ENCODE measurements at regions not wholly inside any gene's neighbourhood (a gene's known extent, or its start where the extent isn't known, plus 50 kb on each side); places are given as distances from the start of the nearest gene placed in this dataset.

DNA sequence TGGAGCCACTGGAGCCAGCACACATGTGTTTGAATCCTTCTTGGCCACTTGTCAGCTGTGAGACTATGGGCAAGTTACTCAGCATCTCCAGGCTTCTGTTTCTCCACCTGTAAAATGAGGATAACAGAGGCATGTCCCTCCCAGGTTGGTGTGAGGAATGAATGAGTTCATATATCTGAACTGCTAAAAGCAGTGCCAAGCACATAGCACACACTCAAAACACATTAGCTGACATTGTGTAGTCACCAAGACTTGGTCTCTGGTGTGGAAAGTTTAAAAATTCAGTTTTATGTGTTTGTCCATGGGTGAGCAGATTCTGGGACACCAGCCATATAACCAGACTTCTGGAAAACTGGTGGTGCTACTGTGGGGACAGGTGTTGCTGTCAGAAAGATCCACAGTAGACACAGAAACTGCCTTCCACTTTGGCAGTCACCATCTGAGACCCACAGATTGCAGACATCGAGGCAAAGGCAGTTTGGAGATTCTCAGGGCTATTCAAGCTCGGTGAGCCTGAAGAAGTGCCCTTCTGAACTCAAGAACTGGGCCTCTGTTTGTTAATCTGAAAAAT, 115.8 kb downstream of the MRPL14 start:
- DNase-seq (ENCODE audit: low read depth): no peak

DNA sequence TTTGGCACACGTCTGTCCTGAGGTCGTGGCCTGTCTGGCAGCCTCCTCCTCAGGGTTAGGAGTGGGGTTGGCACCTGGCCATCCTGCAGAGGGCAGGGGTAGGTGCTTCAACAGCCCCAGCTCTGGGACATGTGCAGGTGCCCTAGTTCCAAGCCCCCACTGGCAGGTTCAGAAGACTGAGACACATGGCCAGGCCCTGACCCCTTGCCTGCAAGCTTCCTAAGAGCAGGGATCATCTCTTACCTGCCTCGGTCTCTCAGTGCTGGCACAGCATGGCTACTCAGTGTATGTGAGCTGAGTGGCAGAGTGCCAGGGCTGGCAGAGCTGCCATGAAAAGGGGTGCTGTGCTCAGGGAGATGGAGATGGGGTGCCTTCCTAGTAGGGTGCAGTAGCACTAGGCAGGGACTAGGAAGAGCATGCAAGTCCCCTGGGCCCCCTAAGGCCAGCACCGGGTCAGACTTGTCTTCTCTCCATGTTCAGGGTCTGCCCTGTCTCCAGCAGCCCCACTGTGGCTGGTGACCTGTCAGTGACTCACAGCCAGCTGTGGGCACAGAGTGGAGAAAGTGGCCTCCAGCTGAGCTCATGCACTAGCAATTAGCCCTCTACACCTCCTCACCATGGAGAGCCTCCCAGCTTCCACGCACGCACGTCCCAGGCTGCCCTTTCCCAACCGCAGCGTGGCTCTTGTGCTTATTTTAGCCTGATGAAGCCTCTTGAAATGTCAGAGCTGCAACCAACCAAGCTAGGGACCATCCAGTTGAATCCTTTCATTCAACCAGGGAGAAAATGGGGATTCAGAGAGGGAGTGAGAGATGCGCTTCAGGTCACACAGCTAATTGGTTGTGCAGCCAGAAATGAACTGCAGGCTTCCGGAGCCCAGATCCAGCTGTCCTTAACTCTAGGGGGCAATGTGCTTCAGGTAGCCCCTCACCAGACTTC, 116.6 kb downstream of the MRPL14 start:
- DNase-seq (ENCODE audit: low read depth): no peak

DNA sequence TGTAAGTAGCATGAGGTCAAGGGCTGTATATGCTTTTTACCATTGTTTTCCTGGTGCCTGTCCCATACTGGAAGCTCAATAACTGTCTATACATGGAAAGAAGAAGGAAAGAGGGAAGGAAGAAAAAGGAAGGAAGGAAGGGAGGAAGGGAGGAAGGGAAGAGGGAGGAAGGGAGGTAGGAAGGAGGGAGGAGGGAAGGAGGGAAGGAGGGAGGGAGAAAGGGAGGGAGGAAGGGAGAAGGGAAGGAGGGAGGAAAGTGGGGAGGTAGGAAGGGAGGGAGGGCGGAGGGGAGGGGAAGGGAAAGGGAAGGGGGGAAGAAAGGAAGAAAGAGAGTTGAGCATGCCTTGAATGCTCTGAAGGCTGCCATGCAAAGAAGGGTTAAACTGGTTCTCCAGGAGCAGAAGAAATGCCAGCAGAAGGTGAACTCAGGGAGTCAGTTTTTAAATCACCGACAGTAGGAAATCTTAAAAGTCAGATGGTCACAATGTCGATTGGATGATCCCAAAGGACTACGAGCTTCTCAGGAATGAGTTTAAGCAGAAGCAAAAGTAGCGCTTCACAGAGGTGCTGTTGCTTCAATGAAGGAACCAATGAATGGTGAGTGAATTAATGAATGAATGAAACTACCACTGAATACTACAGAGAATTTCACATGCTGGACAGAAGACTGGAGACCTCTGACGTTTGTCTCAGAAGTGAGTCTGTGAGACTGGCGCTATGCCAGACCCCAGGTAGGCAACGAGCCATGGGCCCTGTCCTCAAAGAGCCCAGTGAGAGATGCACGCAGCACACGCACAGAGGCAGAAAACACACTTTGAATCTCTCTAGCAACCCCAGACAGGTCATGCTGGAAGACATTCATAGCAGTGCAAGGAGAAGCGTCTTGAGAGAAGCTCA, 117.6 kb downstream of the MRPL14 start:
- DNase-seq (ENCODE audit: low read depth): no peak

DNA sequence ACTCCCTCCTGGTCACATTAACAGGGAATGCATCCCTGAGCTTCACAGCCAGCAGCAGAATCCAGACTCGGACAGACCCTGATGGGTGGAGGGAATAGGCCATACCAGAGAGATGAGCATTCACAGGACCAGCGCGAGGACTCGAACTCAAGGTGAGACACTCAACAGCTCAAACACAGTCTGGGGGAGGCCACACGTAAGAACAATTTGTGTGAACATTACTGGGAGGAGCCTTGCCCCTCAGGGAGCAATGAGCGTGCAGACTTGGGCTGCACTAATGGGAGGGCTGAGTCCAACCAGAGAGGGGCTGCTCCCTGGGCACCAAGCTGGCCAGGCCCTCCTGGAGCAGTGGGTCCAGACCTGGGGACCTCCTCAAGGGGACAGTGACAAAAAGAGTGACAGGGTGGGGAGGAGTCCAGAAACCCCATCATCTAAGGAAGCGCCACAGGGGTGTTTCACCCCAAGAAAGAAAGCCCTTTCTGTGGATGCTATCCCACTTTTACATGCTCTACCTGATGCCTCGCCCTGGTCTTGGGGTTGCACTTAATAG, 118.4 kb downstream of the MRPL14 start:
- no peak for DNase-seq (ENCODE audit: low read depth)

DNA sequence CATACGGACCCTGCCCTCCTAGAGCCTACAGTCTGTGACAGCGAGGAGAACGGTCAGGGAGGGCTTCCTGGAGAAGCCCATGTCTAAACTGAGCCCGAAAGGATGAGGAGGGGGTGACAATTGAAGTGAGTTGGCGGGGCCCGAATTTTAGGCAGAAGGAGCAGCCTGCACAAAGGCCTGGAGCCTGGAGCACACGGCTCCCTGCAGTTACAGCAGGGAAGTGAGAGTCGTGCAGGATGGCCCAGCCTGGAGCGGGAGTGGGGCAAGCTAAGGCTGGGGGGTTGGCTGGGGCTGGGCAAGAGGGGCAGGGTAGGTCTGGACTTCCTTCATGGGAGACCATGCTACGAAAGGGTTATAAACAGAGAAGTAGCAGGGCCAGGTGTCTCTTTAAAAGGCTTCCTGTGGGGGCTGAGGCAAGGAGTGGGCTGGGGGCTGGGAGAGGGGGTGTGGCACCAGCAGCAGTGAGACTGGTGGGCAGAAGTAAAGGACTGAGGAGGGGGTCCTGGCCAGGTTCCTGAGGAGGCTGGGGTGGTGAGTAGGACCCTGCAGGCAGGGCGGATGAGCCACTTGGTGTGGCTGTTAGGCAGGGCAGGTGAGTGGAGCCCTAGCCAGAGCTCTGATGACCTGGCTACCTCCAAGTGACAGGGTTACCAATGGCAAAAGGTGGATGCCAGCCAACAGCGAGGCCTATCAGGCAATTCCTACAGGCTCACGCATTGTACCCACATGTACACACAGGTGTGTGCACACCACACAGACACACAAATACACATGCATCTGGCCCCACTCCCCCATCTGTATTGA, 119.2 kb downstream of the MRPL14 start:
- no peak for DNase-seq (ENCODE audit: low read depth)

DNA sequence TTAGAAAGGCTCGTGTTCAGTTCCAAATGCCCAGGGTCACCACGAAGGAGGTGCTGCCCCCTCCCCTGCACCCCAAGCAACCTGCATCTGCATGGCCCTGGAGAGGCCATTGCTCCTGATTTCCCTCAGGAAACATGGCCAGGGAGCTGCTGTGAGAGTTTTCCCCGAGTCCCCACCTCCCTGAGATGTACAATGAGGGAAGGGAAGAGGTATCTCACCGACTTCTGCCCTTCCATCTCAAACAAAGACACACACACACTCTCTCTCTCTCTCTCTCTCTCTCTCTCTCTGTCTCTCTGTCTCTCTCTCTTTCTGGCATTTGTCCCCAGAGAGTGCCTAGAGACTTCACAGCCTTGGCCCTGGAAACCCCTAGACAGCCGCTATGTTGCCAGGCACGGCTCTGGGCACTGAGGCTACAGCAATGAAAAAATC, 120.4 kb downstream of the MRPL14 start:
- no peak for DNase-seq (ENCODE audit: low read depth)

DNA sequence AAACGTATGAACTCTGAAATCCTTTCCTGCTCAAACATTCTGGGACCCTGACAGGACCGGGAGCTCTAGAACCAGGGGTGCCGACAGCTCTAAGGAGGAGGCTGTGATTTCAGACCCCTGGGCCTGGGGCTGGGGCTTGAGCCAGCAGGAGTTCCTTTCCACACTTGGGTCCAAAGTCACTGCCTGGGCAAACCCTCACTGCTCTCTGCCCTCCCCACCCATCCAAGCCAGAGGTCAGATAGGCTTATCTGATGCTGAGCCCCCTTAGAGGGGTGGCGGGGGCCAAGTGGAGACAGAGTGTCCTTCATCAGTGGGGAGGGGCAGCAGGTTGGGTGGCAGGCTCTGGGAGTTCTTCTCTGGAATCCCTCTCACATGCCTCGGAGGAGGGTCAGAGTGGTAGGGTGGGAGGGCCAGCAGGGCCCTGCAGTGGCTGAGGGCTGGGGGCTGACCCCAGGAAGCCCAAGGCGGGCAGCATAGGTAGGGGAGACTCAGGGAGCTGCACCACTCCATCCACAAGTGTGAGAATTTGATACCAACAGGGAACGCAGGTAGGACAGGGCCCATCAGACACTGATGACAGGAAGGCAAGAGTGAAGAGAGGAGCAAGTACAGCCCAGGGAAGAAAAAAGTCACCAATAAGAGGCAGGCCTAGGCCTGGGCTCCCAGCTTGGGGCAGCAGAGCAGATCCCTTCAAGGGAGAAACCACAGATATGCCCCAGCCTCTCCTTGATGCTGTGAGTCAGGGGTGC, 121.0 kb downstream of the MRPL14 start:
- DNase-seq (ENCODE audit: low read depth): no peak

DNA sequence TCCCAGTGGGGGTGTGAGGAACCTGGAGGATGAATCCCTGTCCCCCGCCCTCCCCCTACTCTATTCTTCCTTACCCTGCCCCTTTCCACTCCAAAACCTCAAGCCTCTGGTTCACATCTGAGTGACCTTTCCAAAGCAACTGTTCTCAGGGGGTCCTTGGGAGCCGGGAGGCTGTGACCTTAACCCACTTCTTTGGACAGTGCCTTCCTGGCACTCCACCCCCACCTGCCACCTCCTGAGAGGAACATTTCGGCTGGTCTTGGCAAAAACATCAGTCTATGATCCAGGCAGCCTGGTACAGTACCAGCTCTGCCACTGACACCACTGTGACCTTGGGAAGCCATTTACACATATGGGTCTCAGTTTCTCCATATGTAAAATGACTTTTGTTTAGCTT, 121.7 kb downstream of the MRPL14 start:
- no peak for DNase-seq (ENCODE audit: low read depth)

DNA sequence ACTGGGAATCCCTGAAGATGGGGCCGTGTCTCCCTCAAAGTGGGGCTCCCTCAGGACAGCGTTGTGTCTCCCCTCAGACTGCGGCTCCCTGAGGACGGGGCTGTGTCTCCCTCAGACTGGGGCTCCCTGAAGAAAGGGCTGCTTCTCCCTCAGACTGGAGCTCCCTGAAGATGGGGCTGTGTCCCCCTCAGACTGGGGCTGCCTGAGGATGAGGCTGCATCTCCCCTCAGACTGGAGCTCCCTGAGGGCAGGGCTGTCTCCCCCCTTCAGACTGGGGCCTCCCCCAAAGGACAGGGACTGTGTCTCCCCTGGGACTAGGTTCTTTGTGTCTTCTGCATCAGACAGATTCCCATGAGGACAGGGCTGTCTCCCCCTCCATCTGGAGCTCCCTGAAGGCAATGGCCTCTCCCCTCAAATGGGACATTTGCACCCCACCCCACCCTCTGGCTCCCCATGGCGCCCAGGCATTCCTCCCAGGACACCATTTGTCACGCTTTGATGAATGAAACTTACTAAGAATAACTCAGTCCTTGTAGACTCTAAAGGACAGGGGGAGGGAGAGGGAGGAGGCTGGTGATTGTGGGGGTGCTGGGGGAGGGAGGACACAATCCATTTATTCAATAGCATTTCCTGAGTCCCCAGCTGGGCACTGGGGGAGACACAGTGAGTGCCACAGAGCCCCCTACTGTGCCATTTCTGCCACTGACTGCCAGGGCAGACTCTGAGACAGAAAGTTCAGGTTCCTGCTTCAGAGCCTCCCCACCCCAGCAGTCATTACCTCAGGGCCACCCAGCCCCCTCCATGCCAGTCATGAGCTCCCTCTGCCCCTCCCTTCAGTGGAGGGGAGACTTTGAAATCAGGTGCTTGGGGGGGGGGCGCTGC, 122.4 kb downstream of the MRPL14 start:
- no peak for DNase-seq (ENCODE audit: low read depth)

DNA sequence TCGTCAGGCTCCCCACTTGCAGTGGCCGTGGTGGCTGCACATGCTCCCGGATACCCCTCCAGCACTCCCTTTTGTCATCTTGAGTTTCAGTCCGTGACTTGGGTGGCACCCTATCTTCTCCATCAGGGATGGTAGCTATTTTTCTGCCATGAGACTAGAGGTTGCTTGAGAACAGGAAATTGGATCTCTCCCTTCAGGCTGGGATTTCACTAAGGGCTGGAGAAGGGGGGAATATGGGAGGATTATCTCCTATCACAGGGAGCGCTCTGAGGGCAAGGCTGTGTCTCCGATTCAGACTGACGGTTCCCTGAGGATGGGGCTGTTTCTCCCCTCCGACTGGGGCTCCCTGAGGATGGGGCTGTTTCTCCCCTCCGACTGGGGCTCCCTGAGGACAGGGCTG, 123.1 kb downstream of the MRPL14 start:
- DNase-seq (ENCODE audit: low read depth): no peak

DNA sequence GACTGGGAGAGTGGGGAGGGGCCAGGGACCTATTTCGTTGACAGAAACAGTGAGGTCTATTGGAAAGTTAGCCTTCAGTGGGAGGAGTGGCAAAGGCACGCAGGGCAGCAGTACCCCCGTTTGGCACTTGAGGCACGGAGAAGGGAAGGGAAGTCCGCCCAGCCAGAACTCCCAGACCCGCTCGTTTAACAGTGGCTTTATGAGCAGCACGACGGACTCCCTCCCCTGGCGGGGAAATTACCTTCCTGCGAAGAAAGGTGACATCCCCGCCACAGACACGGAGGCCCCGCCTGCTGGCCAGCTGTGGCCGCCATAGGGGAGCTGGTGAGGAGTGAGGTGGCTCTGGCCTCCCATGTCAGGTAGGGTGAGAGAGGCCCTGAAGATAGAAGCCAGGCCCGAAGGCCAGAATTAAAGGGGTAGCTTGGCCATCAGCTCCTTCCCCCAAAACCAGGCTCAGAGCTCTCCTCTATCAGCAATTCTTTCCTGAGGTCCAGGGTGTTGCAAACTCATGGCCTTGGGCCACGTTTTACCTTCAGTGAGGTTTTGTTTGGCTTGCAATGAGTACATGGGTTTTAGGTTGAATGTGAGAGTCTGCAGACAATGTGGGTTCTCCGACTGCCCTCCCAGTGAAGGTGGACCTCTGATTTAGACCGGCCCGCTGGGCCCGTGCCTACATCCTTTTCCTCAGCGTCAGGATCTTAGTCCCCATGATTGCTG, 123.7 kb downstream of the MRPL14 start:
- DNase-seq (ENCODE audit: low read depth): no peak

DNA sequence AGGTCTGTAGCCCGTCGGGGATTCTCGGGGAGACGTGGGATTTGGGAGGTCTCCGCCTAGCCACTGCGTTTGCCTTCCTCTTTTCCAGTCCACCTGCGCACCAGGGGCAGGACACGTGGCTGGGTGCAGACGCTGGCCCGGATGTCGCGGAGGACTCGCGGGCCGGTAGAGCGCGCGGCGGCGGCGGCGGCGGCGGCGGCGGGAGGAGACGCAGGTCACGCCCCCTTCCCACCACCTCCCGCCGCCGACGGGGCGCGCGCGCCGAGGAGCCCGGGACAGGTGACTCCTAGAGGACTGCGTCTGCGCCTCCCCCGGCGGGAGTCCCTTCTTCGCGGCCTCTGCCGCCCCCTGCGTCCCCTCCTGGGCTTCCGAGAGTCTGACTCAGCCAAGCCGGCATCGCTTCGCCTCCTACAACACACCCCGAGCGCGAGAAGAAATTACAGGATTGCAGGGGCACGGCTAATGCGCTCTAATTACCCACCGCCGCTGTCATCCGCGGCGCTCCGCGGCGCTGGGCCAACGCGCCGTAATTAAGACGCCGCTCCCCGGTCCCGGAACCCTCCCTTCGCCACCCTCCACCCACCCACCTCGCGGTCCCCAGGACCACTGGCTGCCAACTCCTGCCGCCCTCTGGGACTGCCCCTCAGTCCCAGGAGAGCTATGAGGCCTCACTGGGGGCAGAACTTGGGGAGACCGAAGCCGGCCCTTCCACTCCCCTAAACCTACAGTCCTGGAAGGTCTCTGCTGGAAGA, 124.5 kb downstream of the MRPL14 start:
- DNase-seq (ENCODE audit: low read depth): peak; percentile 49

DNA sequence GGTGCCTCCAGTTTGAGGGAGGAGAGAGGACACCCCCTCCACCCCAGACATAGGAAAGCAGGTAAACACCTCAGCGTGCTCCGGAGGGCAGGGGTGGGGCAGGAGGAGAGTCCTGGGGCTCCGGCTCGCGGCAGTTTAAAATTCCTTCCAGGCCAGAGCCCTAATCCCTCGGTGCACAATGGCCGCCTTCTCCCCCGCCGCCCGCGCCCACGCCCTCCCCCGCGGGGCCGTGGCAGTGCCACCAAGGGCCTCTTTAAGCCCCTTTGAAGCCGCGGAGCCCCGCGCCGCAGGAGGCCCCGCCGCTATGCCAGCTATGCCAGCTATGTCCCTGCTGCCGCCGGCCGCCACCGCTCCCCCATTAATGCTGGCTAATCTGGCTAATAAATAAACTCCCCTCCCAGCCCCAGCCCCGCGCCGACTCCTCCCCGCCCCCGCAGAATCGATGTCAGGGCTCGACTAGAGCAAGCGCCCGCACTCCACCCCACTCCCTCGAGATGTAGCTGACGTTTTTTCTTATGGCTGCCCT, 125.1 kb downstream of the MRPL14 start:
- peak; percentile 19 for DNase-seq (ENCODE audit: low read depth)

DNA sequence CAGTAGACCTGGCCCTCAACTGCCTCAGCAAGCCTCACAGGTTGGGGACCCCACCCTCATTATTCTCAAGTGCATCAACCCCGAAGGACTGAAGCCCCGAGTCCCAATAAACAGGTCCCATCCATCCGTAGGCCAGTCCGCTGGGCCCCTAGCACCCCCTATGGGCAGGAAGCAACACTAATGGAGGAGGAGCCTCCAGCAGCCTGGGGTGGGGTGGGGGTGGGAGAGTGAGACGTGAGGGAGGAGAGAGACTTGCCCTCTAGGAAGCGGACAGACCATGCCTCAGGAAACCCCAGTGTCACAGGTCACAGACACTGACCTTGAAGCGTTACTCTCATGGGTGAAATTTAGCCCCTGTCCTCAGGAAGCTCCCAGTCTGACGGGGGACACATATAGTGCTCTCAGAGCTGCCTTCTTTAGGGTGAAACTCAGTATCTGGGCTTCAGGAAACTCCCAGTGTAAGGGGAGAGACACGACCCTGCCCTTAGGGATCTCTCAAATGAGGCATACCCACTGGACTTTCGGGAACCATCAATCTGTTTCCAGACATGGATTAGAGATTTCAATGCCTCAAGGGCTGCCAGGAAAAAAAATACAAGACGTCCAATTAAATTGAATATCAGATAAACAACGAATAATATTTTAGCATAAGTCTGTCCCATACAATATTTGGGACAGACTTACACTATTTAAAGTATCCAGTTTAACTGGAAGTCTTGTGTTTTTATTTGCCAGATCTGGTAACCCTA, 125.8 kb downstream of the MRPL14 start:
- no peak for DNase-seq (ENCODE audit: low read depth)

DNA sequence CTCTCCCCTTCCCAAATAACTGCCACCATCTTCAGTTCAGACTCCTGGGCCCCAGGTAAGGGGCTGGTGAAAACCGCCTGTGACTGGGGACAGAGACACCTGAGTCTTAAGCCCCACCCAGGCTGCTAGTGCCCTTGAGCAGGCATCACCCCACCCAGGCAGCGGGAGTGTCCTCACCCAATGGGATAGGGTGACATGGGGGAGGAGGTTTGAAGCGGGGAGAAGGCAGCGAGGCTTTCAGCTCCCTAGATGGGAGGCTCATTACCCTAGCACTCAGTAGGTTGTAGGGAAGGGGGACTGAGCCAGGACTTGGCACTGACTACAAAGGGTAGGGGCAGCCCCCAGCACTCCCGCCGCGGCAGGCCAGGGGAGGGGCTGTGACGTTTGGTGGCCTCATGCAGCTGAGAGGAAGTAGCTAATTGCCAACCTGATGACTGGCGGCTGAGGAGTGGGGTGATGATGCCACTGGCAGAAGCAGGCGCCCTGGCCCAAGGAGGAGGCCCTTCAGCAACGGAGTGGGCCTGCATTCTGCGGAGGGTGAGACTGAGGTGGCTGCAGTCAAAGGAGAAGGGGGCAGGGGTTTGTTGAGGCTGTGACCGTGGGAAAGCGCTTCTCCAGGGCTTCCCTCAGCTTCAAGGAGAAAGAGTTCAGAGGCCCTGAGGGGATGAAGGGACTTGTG, 126.9 kb downstream of the MRPL14 start:
- DNase-seq (ENCODE audit: low read depth): no peak

DNA sequence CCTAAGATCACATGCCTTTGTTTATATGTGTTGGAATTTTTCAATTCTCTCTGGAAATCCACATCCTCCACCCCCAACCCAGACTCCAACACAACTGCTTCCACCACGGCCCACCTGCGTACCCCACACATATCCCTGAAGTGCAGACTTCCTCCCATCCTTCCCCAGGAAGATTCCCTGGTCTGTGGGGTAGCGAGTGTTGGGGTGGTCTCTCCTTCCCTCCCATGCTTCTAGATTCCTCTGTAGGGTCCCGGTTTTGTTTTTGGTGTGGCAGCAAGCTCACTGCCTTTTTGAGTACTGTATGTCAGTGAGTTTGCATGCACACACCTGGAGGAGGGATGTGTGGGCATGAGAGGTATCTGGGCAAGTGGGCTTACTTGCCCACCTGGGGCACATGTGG, 127.6 kb downstream of the MRPL14 start:
- no peak for DNase-seq (ENCODE audit: low read depth)

Data from stimulated activated CD8-positive, alpha-beta memory T cell treated with anti-CD3 and anti-CD28 coated beads, Interleukin-12 subunit alpha, Interleukin-12 subunit beta, amount 100 ng/mL, for 4 hours (primary cell).